Lower lobe of right lung (tissue), 2 donors: ENCODE measurements at regions not wholly inside any gene's neighbourhood (a gene's known extent, or its start where the extent isn't known, plus 50 kb on each side); places are given as distances from the start of the nearest gene placed in this dataset.

ENCODE experiments used
- ATAC-seq, 2 donors: fragments of 200-7000 bp; cut with Tn5 transposase; one replicate each; pipeline ENCODE4 v1.9.1; 2020 to 2022; ENCODE audit warnings: mild to moderate bottlenecking in 2 of 2, moderate library complexity in 2 of 2
- DNase-seq: peaks from one replicate; pipeline ENCODE4 v3.0.0-alpha.2; 2020
- H3K27ac ChIP-seq: fragments of 200-600 bp; one replicate; pipeline ENCODE4 v1.8.0; 2022
- H3K27me3 ChIP-seq: fragments of 200-600 bp; one replicate; pipeline ENCODE4 v1.8.0; 2022; ENCODE audit warnings: low read depth
- H3K36me3 ChIP-seq: fragments of 200-600 bp; one replicate; pipeline ENCODE4 v1.8.0; 2022; ENCODE audit warnings: mild to moderate bottlenecking
- H3K4me1 ChIP-seq: fragments of 200-600 bp; one replicate; pipeline ENCODE4 v1.8.0; 2022
- H3K4me3 ChIP-seq: fragments of 200-600 bp; one replicate; pipeline ENCODE4 v1.8.0; 2022; ENCODE audit warnings: mild to moderate bottlenecking
- H3K9me3 ChIP-seq: fragments of 200-600 bp; one replicate; pipeline ENCODE4 v1.8.0; 2022
- CTCF ChIP-seq: fragments of 200-600 bp; IDR thresholded peaks from one replicate; pipeline ENCODE4 v1.8.0; 2022; ENCODE audit warnings: antibody characterized with exemption, mild to moderate bottlenecking
- intact Hi-C: fragments of 100-400 bp; cut with DNase I; formaldehyde crosslinking; loops from one replicate; pipeline ENCODE4 v1.11.0; 2022
- donor health status: DM: no; HTN: yes; CAD: no; lungs with severe emphysema.

DNA sequence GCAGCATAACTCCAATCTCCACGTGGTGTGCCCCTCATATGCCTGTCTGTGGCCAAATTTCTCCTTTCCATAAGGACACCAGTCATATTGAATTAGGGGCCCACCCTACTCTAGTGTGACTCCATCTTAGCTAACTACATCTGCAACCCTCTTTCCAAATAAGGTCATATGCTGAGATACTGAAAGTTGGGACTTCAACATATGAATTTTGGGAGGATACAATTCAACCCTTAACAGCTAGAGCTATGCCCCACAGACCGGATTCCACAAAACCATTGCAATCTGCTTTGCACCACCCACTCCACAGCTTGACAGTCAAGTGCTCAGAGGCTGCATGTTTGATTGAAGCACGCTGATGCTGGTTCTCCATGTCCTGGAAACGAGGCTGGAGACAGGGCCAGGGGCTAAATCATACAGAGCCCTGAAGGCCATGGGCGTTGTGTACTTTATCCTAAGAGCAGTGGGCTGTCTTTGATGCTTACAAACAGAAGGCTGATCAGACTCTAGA is 122.8 kb downstream of the MTX3 start:
- Histone ChIP-seq H3K4me1 (no peaks in the 10 kb centered on the region), H3K27me3 (no peaks in the 10 kb centered on the region), H3K27ac (no peak overlapping the region), H3K9me3 (no peaks in the 10 kb centered on the region), H3K4me3 (no peak overlapping the region), H3K36me3 (no peaks in the 10 kb centered on the region)
- intact Hi-C loops: no loop called here
- DNase-seq: no peak
- no peak for TF ChIP-seq CTCF
- ATAC-seq: no peak

GRCh38 chr5:79865579-79865978 is 125.5 kb downstream of the MTX3 start:
- no peaks in the 10 kb centered on the region for H3K27me3 ChIP-seq
- DNase-seq (no peak), ATAC-seq (no peak)
- H3K9me3 ChIP-seq: no peaks in the 10 kb centered on the region
- H3K4me1 ChIP-seq: no peaks in the 10 kb centered on the region
- intact Hi-C loops: no loop called here
- H3K27ac ChIP-seq: no peak overlapping the region
- no peaks in the 10 kb centered on the region for H3K36me3 ChIP-seq
- H3K4me3 ChIP-seq: no peak overlapping the region
- TF ChIP-seq CTCF: no peak

- TF ChIP-seq CTCF: no peak
- no peaks in the 10 kb centered on the region for H3K9me3 ChIP-seq
- no peak overlapping the region for H3K4me3 ChIP-seq
- no peaks in the 10 kb centered on the region for H3K36me3 ChIP-seq
- H3K27ac ChIP-seq: no peak overlapping the region
- no peaks in the 10 kb centered on the region for H3K27me3 ChIP-seq
- no peaks in the 10 kb centered on the region for H3K4me1 ChIP-seq
- DNase-seq: no peak
- intact Hi-C loops: no loop called here
- no peak for ATAC-seq
Measured at GRCh38 chr5:79864364-79864763, 126.7 kb downstream of the MTX3 start.

DNA sequence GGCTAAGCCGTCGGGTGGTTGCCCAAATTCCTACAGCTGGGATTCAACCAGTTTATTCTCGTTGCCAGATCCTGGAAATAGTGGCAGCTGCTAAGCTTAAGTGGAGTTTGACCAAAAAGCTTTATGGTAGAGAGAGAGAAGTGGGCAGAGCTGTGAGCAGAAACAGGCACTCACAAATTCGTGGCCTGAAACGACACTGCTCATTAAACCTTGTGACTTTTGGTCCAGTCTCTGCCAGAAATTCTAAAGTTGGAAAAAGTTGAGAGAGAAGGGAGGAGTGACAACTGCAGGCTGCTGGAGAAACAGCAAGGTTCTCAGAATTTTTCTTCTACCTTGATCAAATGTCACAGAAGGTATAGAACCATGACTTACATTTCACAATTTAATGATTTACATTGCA is 131.5 kb downstream of the MTX3 start:
- Histone ChIP-seq H3K9me3 (no peaks in the 10 kb centered on the region), H3K27me3 (no peaks in the 10 kb centered on the region), H3K4me1 (no peaks in the 10 kb centered on the region), H3K4me3 (no peak overlapping the region), H3K27ac (no peak overlapping the region), H3K36me3 (no peaks in the 10 kb centered on the region)
- intact Hi-C loops: no loop called here
- TF ChIP-seq CTCF: no peak
- DNase-seq (no peak), ATAC-seq (no peak)

DNA sequence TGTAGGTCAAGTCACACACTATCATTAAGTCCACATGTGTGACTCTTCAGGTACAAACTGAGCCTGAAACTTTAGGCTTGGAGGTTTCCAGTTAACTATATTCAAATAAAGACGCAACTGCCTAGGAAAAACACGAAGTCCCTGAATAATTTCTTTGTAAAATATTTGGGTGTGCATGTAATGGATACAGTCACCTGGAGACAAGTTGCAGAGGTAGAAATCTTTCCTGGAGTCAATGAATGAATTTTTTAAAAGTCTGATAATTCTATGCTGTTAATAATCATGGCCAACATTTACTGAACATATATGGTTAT is 132.7 kb downstream of the MTX3 start:
- no peaks in the 10 kb centered on the region for H3K36me3 ChIP-seq
- H3K9me3 ChIP-seq: no peaks in the 10 kb centered on the region
- no peak overlapping the region for H3K27ac ChIP-seq
- H3K4me3 ChIP-seq: no peak overlapping the region
- no peaks in the 10 kb centered on the region for H3K27me3 ChIP-seq
- intact Hi-C loops: no loop called here
- DNase-seq (no peak), ATAC-seq (no peak)
- H3K4me1 ChIP-seq: no peaks in the 10 kb centered on the region
- TF ChIP-seq CTCF: no peak
